IMR-90 (cell line): ENCODE measurements at regions not wholly inside any gene's neighbourhood (a gene's known extent, or its start where the extent isn't known, plus 50 kb on each side); places are given as distances from the start of the nearest gene placed in this dataset.

Experiments used
- ATAC-seq: fragments of 200-7000 bp; cut with Tn5 transposase; 2 replicates; pipeline ENCODE4 v1.9.1; 2020; ENCODE audit warnings: low read depth, mild to moderate bottlenecking, moderate library complexity
- BruUV-seq: library from RNA; stranded (reverse); fragments of 400-500 nt; replicated peaks from 2 replicates; lab custom pipeline; 2021; lab: Mats Ljungman, UMichigan
- CTCF ChIA-PET: fragments of 300-600 bp; formaldehyde crosslinking; extraction: SDS; loops from one replicate; lab custom pipeline; 2021; ENCODE audit warnings: antibody characterized with exemption; lab: Yijun Ruan, JAX
- POLR2A ChIA-PET: fragments of 300-600 bp; sonication (Branson Sonifier 250); formaldehyde crosslinking; loops from one replicate; lab custom pipeline; 2022; ENCODE audit warnings: antibody characterized with exemption; ENCODE audit not compliant: unreplicated experiment; lab: Charles Lee
- DNase-seq: peaks from one replicate; pipeline ENCODE4 v3.0.0; 2013
- H2AFZ ChIP-seq: replicated peaks from 2 replicates; pipeline ENCODE3; 2013; ENCODE audit warnings: low read length, mild to moderate bottlenecking; ENCODE audit not compliant: poor library complexity
- H2AK5ac ChIP-seq: 2 replicates; pipeline ENCODE4 v1.6.1; 2013; ENCODE audit warnings: low read depth, low read length, inconsistent platforms
- H2AK9ac ChIP-seq: replicated peaks from 2 replicates; pipeline ENCODE3; 2013; ENCODE audit warnings: mild to moderate bottlenecking, low read depth, low read length, moderate library complexity; ENCODE audit not compliant: poor library complexity
- H2BK120ac ChIP-seq: 2 replicates; pipeline ENCODE4 v1.6.1; 2013; ENCODE audit warnings: low read depth, low read length, inconsistent platforms
- H2BK15ac ChIP-seq: 3 replicates; pipeline ENCODE4 v1.6.1; 2013; ENCODE audit warnings: low read depth, low read length, inconsistent platforms
- H2BK20ac ChIP-seq: 2 replicates; pipeline ENCODE4 v1.6.1; 2013; ENCODE audit warnings: low read depth, mild to moderate bottlenecking, inconsistent platforms, low read length, moderate library complexity
- H2BK5ac ChIP-seq: 2 replicates; pipeline ENCODE4 v1.6.1; 2013; ENCODE audit warnings: mild to moderate bottlenecking, low read depth, low read length, inconsistent platforms; ENCODE audit not compliant: poor library complexity, severe bottlenecking
- H3K14ac ChIP-seq: replicated peaks from 2 replicates; pipeline ENCODE4 v1.6.1; 2013; ENCODE audit warnings: low read depth, low read length, inconsistent platforms
- H3K18ac ChIP-seq: 2 replicates; pipeline ENCODE4 v1.6.1; 2013; ENCODE audit warnings: low read depth, low read length, control low read depth
- H3K23ac ChIP-seq: 2 replicates; pipeline ENCODE4 v1.6.1; 2013; ENCODE audit warnings: low read depth, low read length, inconsistent platforms
- H3K27ac ChIP-seq: 2 replicates; pipeline ENCODE4 v1.5.1; 2013; ENCODE audit warnings: mild to moderate bottlenecking, control low read depth, low read length; ENCODE audit not compliant: insufficient read depth
- H3K27me3 ChIP-seq: 2 replicates; pipeline ENCODE4 v1.6.1; 2013; ENCODE audit warnings: low read length; ENCODE audit not compliant: control insufficient read depth, insufficient read depth
- H3K36me3 ChIP-seq: 2 replicates; pipeline ENCODE4 v1.6.1; 2013; ENCODE audit warnings: low read length, mixed read lengths; ENCODE audit not compliant: control insufficient read depth, insufficient read depth
- H3K4ac ChIP-seq: 2 replicates; pipeline ENCODE4 v1.6.1; 2013; ENCODE audit warnings: low read depth, low read length, inconsistent platforms
- H3K4me1 ChIP-seq: 2 replicates; pipeline ENCODE4 v1.6.1; 2013; ENCODE audit warnings: low read length, mixed read lengths; ENCODE audit not compliant: control insufficient read depth, insufficient read depth
- H3K4me2 ChIP-seq: 2 replicates; pipeline ENCODE4 v1.6.1; 2013; ENCODE audit warnings: low read depth, mild to moderate bottlenecking, control low read depth, low read length, moderate library complexity
- H3K4me3 ChIP-seq: 2 replicates; pipeline ENCODE4 v1.5.1; 2013; ENCODE audit warnings: low read depth, mild to moderate bottlenecking, control low read depth, low read length, moderate library complexity; ENCODE audit not compliant: insufficient read depth
- H3K56ac ChIP-seq: 2 replicates; pipeline ENCODE4 v1.6.1; 2013; ENCODE audit warnings: low read length, inconsistent platforms; ENCODE audit not compliant: insufficient read depth; ENCODE audit errors: extremely low read depth
- H3K79me1 ChIP-seq, 2 experiments: 2 replicates each; pipeline ENCODE4 v1.6.1; 2013; ENCODE audit warnings: low read length in 2 of 2, inconsistent platforms in 1 of 2, low read depth in 1 of 2
- H3K9ac ChIP-seq: 2 replicates; pipeline ENCODE4 v1.6.1; 2013; ENCODE audit warnings: low read depth, low read length, control low read depth
- H3K9me1 ChIP-seq: 2 replicates; pipeline ENCODE4 v1.6.1; 2013; ENCODE audit warnings: low read length, inconsistent platforms; ENCODE audit not compliant: insufficient read depth
- H3K9me3 ChIP-seq: 2 replicates; pipeline ENCODE4 v1.6.1; 2013; ENCODE audit warnings: low read length; ENCODE audit not compliant: control insufficient read depth, insufficient read depth
- H4K20me1 ChIP-seq: 2 replicates; pipeline ENCODE4 v1.6.1; 2013; ENCODE audit warnings: low read length, inconsistent platforms; ENCODE audit not compliant: insufficient read depth
- H4K5ac ChIP-seq: 2 replicates; pipeline ENCODE4 v1.6.1; 2013; ENCODE audit warnings: mild to moderate bottlenecking, low read depth, low read length, control low read depth
- H4K8ac ChIP-seq, 2 experiments: 2 replicates each; pipeline ENCODE4 v1.6.1; 2013; ENCODE audit warnings: low read depth in 2 of 2, low read length in 2 of 2, control low read depth in 1 of 2, inconsistent platforms in 1 of 2
- H4K91ac ChIP-seq: 2 replicates; pipeline ENCODE4 v1.6.1; 2013; ENCODE audit warnings: low read depth, low read length, inconsistent platforms; ENCODE audit not compliant: insufficient read depth
- FOS ChIP-seq: fragments of 150-350 bp; IDR thresholded peaks from 2 replicates; pipeline ENCODE4 v1.6.1; 2016; ENCODE audit warnings: low read depth, low read length
- WGBS, 2 experiments: methylation state at CpG; one replicate each; pipeline versions ENCODE4 v1.1.5 to v1.1.7; 2013; ENCODE audit warnings: missing lambda C conversion rate in 2 of 2; ENCODE audit not compliant: insufficient read length in 1 of 2; ENCODE audit errors: extremely low coverage in 2 of 2; 5-methylcytosine and 5-hydroxymethylcytosine counted together
- dilution Hi-C: fragments of 300-500 bp; cut with HindIII; formaldehyde crosslinking; loops from one replicate; pipeline ENCODE4 v1.14.3; 2018; ENCODE audit warnings: low sequenced_read_pairs; ENCODE audit not compliant: unreplicated experiment
- in situ Hi-C: fragments of 300-500 bp; cut with MboI; formaldehyde crosslinking; loops from 3 replicates; pipeline ENCODE4 v1.14.3; 2019; ENCODE audit warnings: low sequenced_read_pairs, inconsistent platforms, mixed read lengths
- intact Hi-C: fragments of 100-400 bp; cut with micrococcal nuclease; formaldehyde crosslinking; loops from 2 replicates; pipeline ENCODE4 v1.10.0; 2022

DNA sequence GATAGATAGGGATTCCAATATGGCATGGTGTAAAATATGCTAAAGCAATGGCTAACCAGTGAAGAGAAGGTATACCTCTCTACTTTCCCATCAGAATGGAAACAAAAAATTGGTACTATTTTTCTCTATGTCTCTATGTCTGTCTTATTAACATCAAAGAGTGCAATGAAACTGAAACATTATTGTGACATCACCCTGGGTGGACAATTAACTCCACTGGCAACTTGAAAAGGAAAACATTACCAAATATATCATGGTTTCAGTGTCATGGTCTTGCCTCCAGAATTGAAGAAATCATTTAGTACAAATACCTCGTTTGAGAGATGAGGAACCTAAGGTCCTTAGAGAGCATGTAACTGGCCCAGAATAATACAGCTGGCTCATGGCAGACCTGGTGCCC, 1132.5 kb upstream of the MAP3K7 start:
- H2BK20ac ChIP-seq, result no peak overlapping the region
- no peak overlapping the region for H3K27ac ChIP-seq
- H3K9me3 ChIP-seq, result no peaks in the 10 kb centered on the region
- H3K9me1 ChIP-seq, result no peaks in the 10 kb centered on the region
- no TSS peak for BruUV-seq
- no peak overlapping the region for H3K56ac ChIP-seq
- DNase-seq (no peak), ATAC-seq (no peak)
- no peaks in the 10 kb centered on the region for H4K20me1 ChIP-seq
- no peak overlapping the region for H2AK5ac ChIP-seq
- H3K36me3 ChIP-seq, result no peaks in the 10 kb centered on the region
- H3K14ac ChIP-seq, result no peak overlapping the region
- intact Hi-C loops, result no loop called here
- no peak overlapping the region for H2AK9ac ChIP-seq
- H4K8ac ChIP-seq, result no peak overlapping the region
- H3K4me3 ChIP-seq, result no peak overlapping the region
- H3K23ac ChIP-seq, result no peak overlapping the region
- H4K5ac ChIP-seq, result no peak overlapping the region
- H3K79me1 ChIP-seq, result no peaks in the 10 kb centered on the region
- H3K4me2 ChIP-seq, result no peak overlapping the region
- no peaks in the 10 kb centered on the region for H3K4me1 ChIP-seq
- no peak overlapping the region for H2BK120ac ChIP-seq
- no CpG with 5 or more reads among the region's 1 CpG for WGBS, 2 experiments
- H2AFZ ChIP-seq, result no peak overlapping the region
- in situ Hi-C loops, result no loop called here
- no peak overlapping the region for H3K18ac ChIP-seq
- dilution Hi-C loops, result no loop called here
- H2BK15ac ChIP-seq, result no peak overlapping the region
- no peak overlapping the region for H2BK5ac ChIP-seq
- H4K91ac ChIP-seq, result no peak overlapping the region
- H3K27me3 ChIP-seq, result no peaks in the 10 kb centered on the region
- POLR2A ChIA-PET, result no interaction called here
- H3K9ac ChIP-seq, result no peak overlapping the region
- no peak for TF ChIP-seq FOS
- CTCF ChIA-PET, result no interaction called here
- H3K4ac ChIP-seq, result no peak overlapping the region
